ENCODE measurements at regions not wholly inside any gene's neighbourhood (a gene's known extent, or its start where the extent isn't known, plus 50 kb on each side); places are given as distances from the start of the nearest gene placed in this dataset.

DNA sequence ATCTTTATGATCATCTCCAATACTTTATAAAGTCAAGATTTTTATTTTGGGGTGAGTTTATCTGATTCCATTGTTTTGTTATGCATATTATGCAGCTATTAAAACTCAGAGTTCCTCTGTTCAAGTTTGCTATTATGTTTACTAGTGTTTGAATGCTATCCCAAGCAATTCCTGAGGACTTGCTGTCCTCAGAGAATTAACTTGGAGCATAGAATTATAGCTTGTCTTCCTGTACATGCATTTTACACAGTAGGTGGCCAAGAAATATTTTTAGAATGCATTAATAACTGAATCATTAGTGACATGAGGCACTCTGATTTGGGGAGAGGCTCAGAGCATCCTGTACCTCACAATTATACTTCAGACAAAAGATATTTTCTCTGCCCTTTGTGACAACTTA, 195.6 kb upstream of the MIR17HG start:
- BruUV-seq (replicated peaks) = no TSS peak
- no peak overlapping the region for H3K4me2 ChIP-seq (ENCODE audit: low read depth, low read length)
- no peak overlapping the region for H4K8ac ChIP-seq (ENCODE audit: low read depth in 2 of 2, low read length in 2 of 2)
- H2BK5ac ChIP-seq (ENCODE audit: low read depth, low read length, poor library complexity, severe bottlenecking) = no peak overlapping the region
- no peak overlapping the region for H3K18ac ChIP-seq (ENCODE audit: low read depth, low read length)
- no peak overlapping the region for H2BK120ac ChIP-seq (ENCODE audit: low read depth, low read length)
- H3K4me3 ChIP-seq (ENCODE audit: insufficient read depth, low read depth, low read length) = no peak overlapping the region
- H3K23ac ChIP-seq (ENCODE audit: low read depth, low read length) = no peak overlapping the region
- no peak overlapping the region for H3K9ac ChIP-seq (ENCODE audit: low read depth, low read length)
- H4K91ac ChIP-seq (ENCODE audit: insufficient read depth, low read depth, low read length) = no peak overlapping the region
- H4K5ac ChIP-seq (ENCODE audit: low read depth, low read length) = no peak overlapping the region
- intact Hi-C loops (cut with micrococcal nuclease) = no loop called here
- H3K27ac ChIP-seq (ENCODE audit: insufficient read depth, low read length) = no peak overlapping the region
- H3K27me3 ChIP-seq (ENCODE audit: control insufficient read depth, insufficient read depth, low read length) = no peaks in the 10 kb centered on the region
- no peak overlapping the region for H3K56ac ChIP-seq (ENCODE audit: extremely low read depth, insufficient read depth, low read length)
- no peak overlapping the region for H2AK5ac ChIP-seq (ENCODE audit: low read depth, low read length)
- CTCF ChIA-PET = no interaction called here
- ATAC-seq (ENCODE audit: low read depth) = no peak
- no peak for DNase-seq
- no peak overlapping the region for H2BK15ac ChIP-seq (ENCODE audit: low read depth, low read length)
- H2AFZ ChIP-seq (replicated peaks; ENCODE audit: low read length, poor library complexity) = no peak overlapping the region
- H3K4me1 ChIP-seq (ENCODE audit: control insufficient read depth, insufficient read depth, low read length) = no peaks in the 10 kb centered on the region
- no peaks in the 10 kb centered on the region for H4K20me1 ChIP-seq (ENCODE audit: insufficient read depth, low read length)
- no peaks in the 10 kb centered on the region for H3K36me3 ChIP-seq (ENCODE audit: control insufficient read depth, insufficient read depth, low read length)
- no peak overlapping the region for H3K4ac ChIP-seq (ENCODE audit: low read depth, low read length)
- no peak overlapping the region for H3K14ac ChIP-seq (replicated peaks; ENCODE audit: low read depth, low read length)
- POLR2A ChIA-PET (ENCODE audit: unreplicated experiment) = no interaction called here
- H2AK9ac ChIP-seq (replicated peaks; ENCODE audit: low read depth, low read length, poor library complexity) = no peak overlapping the region
- no peaks in the 10 kb centered on the region for H3K9me1 ChIP-seq (ENCODE audit: insufficient read depth, low read length)
- dilution Hi-C loops (cut with HindIII; ENCODE audit: low sequenced_read_pairs, unreplicated experiment) = no loop called here
- in situ Hi-C loops (cut with MboI; ENCODE audit: low sequenced_read_pairs) = no loop called here
- H3K79me1 ChIP-seq (ENCODE audit: low read depth in 1 of 2, low read length in 2 of 2) = no peaks in the 10 kb centered on the region
- no peak for TF ChIP-seq MAZ (IDR thresholded peaks at IDR 0.05; ENCODE audit: borderline replicate concordance, low read depth, low read length)
- TF ChIP-seq MXI1 (IDR thresholded peaks at IDR 0.05; ENCODE audit: borderline replicate concordance, low read depth, low read length) = no peak
- TF ChIP-seq MAFK (IDR thresholded peaks at IDR 0.05; ENCODE audit: low read depth, low read length) = no peak
- TF ChIP-seq, protein P1, sequence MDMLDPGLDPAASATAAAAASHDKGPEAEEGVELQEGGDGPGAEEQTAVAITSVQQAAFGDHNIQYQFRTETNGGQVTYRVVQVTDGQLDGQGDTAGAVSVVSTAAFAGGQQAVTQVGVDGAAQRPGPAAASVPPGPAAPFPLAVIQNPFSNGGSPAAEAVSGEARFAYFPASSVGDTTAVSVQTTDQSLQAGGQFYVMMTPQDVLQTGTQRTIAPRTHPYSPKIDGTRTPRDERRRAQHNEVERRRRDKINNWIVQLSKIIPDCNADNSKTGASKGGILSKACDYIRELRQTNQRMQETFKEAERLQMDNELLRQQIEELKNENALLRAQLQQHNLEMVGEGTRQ (IDR thresholded peaks at IDR 0.05; ENCODE audit: low read depth, low read length) = no peak
- TF ChIP-seq, protein P2, sequence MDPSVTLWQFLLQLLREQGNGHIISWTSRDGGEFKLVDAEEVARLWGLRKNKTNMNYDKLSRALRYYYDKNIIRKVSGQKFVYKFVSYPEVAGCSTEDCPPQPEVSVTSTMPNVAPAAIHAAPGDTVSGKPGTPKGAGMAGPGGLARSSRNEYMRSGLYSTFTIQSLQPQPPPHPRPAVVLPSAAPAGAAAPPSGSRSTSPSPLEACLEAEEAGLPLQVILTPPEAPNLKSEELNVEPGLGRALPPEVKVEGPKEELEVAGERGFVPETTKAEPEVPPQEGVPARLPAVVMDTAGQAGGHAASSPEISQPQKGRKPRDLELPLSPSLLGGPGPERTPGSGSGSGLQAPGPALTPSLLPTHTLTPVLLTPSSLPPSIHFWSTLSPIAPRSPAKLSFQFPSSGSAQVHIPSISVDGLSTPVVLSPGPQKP (IDR thresholded peaks at IDR 0.05; ENCODE audit: borderline replicate concordance, low read depth, low read length) = no peak
- TF ChIP-seq RFX5 (IDR thresholded peaks at IDR 0.05; ENCODE audit: low read depth, low read length) = no peak
- no peak for TF ChIP-seq SMC3 (IDR thresholded peaks at IDR 0.05; ENCODE audit: low read depth, low read length)
- TF ChIP-seq, protein P3, sequence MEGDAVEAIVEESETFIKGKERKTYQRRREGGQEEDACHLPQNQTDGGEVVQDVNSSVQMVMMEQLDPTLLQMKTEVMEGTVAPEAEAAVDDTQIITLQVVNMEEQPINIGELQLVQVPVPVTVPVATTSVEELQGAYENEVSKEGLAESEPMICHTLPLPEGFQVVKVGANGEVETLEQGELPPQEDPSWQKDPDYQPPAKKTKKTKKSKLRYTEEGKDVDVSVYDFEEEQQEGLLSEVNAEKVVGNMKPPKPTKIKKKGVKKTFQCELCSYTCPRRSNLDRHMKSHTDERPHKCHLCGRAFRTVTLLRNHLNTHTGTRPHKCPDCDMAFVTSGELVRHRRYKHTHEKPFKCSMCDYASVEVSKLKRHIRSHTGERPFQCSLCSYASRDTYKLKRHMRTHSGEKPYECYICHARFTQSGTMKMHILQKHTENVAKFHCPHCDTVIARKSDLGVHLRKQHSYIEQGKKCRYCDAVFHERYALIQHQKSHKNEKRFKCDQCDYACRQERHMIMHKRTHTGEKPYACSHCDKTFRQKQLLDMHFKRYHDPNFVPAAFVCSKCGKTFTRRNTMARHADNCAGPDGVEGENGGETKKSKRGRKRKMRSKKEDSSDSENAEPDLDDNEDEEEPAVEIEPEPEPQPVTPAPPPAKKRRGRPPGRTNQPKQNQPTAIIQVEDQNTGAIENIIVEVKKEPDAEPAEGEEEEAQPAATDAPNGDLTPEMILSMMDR (conservative IDR thresholded peaks at IDR 0.05; ENCODE audit: low read depth, low read length) = no peak
- TF ChIP-seq BHLHE40 (IDR thresholded peaks at IDR 0.05; ENCODE audit: low read depth, low read length) = no peak
- no peak for TF ChIP-seq RAD21 (IDR thresholded peaks at IDR 0.05; ENCODE audit: low read length)
- no peak for TF ChIP-seq NFE2L2 (IDR thresholded peaks at IDR 0.05; ENCODE audit: low read depth, low read length)
- TF ChIP-seq POLR2A (IDR thresholded peaks at IDR 0.05; ENCODE audit: low read depth, low read length) = no peak
- TF ChIP-seq CHD1 (IDR thresholded peaks at IDR 0.05; ENCODE audit: low read depth, low read length) = no peak
- no peak for TF ChIP-seq FOS (IDR thresholded peaks at IDR 0.05; ENCODE audit: low read depth, low read length)
- no peak for TF ChIP-seq RCOR1 (IDR thresholded peaks at IDR 0.05; ENCODE audit: insufficient replicate concordance, low read length)
- TF ChIP-seq CEBPB (IDR thresholded peaks at IDR 0.05; ENCODE audit: low read depth, low read length) = no peak
- H3K9me3 ChIP-seq (ENCODE audit: control insufficient read depth, insufficient read depth, low read length) = no peaks in the 10 kb centered on the region
- no peak overlapping the region for H2BK20ac ChIP-seq (ENCODE audit: low read depth, low read length)

Data from IMR-90 (cell line).